Calu3 (cell line): ENCODE measurements at regions not wholly inside any gene's neighbourhood (a gene's known extent, or its start where the extent isn't known, plus 50 kb on each side); places are given as distances from the start of the nearest gene placed in this dataset.

Experiments
- BruUV-seq: library from RNA; stranded (reverse); fragments of 400-500 nt; replicated peaks from 2 replicates; lab custom pipeline; 2021; lab: Mats Ljungman, UMichigan
- CTCF ChIA-PET: fragments of 300-600 bp; sonication (Branson Sonifier 250); formaldehyde crosslinking; loops from one replicate; lab custom pipeline; 2022; ENCODE audit warnings: antibody characterized with exemption; lab: Charles Lee
- DNase-seq: peaks from one replicate; pipeline ENCODE4 v3.0.0; 2022
- H3K27ac Mint-ChIP-seq: one replicate; pipeline ENCODE4 v1.8.0; 2022; ENCODE audit warnings: mixed read lengths; ENCODE audit not compliant: unreplicated experiment
- H3K27me3 Mint-ChIP-seq: one replicate; pipeline ENCODE4 v1.8.0; 2022; ENCODE audit warnings: mixed read lengths; ENCODE audit not compliant: unreplicated experiment
- H3K36me3 Mint-ChIP-seq: one replicate; pipeline ENCODE4 v1.8.0; 2022; ENCODE audit warnings: mild to moderate bottlenecking, moderate library complexity, mixed read lengths; ENCODE audit not compliant: insufficient read depth, unreplicated experiment
- H3K4me1 Mint-ChIP-seq: one replicate; pipeline ENCODE4 v1.8.0; 2022; ENCODE audit warnings: mild to moderate bottlenecking, low read depth, mixed read lengths; ENCODE audit not compliant: unreplicated experiment
- H3K4me3 Mint-ChIP-seq: one replicate; pipeline ENCODE4 v1.8.0; 2022; ENCODE audit warnings: mild to moderate bottlenecking, low read depth, moderate library complexity, mixed read lengths; ENCODE audit not compliant: unreplicated experiment
- H3K9me3 Mint-ChIP-seq: one replicate; pipeline ENCODE4 v1.8.0; 2022; ENCODE audit warnings: low read depth, mixed read lengths; ENCODE audit not compliant: unreplicated experiment
- intact Hi-C: fragments of 100-400 bp; cut with micrococcal nuclease; formaldehyde crosslinking; loops from one replicate; pipeline ENCODE4 v1.10.0; 2022; ENCODE audit not compliant: unreplicated experiment
- TF ChIP-seq, protein P1 (sequence below): fragments of 200-600 bp; IDR thresholded peaks from one replicate; pipeline ENCODE4 v1.8.0; 2022; ENCODE audit warnings: antibody characterized with exemption; ENCODE audit not compliant: unreplicated experiment

DNA sequence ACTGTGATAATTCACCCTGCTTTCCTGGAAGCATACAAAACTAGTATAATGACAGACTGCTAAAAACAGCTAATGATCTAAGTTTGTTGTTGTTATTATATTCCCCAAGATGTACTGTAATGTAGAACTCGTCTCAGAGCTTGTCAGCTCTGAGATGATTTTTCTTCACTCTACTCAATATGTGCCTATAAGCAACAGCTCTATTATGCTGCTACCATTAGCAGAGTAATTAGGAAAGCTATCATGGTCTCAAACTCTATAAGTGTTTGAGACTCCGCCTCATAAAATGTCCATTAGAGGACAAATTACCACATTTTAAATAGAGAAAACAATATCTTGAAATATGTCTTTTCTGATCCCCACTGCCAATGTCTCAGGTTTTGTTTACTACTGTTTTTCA is 476.5 kb upstream of the PCDH15 start:
- intact Hi-C loops = no loop called here
- DNase-seq = no peak
- TF ChIP-seq, protein P1, sequence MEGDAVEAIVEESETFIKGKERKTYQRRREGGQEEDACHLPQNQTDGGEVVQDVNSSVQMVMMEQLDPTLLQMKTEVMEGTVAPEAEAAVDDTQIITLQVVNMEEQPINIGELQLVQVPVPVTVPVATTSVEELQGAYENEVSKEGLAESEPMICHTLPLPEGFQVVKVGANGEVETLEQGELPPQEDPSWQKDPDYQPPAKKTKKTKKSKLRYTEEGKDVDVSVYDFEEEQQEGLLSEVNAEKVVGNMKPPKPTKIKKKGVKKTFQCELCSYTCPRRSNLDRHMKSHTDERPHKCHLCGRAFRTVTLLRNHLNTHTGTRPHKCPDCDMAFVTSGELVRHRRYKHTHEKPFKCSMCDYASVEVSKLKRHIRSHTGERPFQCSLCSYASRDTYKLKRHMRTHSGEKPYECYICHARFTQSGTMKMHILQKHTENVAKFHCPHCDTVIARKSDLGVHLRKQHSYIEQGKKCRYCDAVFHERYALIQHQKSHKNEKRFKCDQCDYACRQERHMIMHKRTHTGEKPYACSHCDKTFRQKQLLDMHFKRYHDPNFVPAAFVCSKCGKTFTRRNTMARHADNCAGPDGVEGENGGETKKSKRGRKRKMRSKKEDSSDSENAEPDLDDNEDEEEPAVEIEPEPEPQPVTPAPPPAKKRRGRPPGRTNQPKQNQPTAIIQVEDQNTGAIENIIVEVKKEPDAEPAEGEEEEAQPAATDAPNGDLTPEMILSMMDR = no peak
- no peaks in the 10 kb centered on the region for H3K36me3 Mint-ChIP-seq
- peaks cover 6% of the 10 kb centered on the region for H3K9me3 Mint-ChIP-seq
- CTCF ChIA-PET = no interaction called here
- H3K4me3 Mint-ChIP-seq = no peak overlapping the region
- no peaks in the 10 kb centered on the region for H3K4me1 Mint-ChIP-seq
- H3K27me3 Mint-ChIP-seq = no peaks in the 10 kb centered on the region
- no peak overlapping the region for H3K27ac Mint-ChIP-seq
- no TSS peak for BruUV-seq

DNA sequence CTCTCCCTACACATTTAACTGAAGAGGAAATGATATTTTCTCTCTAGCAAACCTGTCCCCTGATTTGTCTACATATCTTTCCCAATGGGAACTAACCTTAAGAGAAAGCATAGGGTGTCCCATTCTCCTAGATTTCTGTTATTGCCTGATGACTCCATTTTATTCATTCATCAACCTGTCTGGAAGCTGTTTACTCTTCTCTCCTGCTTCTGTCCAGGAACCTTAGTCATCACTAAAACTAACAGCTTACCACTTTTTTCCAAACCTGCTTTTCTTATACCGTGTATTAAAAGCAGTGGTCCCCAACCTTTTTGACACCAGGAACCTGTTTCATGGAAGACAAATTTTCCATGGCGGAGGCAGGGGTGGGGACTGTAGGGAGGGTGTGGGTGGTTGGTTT is 473.3 kb upstream of the PCDH15 start:
- no peak overlapping the region for H3K4me3 Mint-ChIP-seq
- no peaks in the 10 kb centered on the region for H3K36me3 Mint-ChIP-seq
- no peak overlapping the region for H3K27ac Mint-ChIP-seq
- intact Hi-C loops = no loop called here
- H3K9me3 Mint-ChIP-seq = no peaks in the 10 kb centered on the region
- CTCF ChIA-PET = no interaction called here
- H3K4me1 Mint-ChIP-seq = no peaks in the 10 kb centered on the region
- TF ChIP-seq, protein P1 = no peak
- BruUV-seq = no TSS peak
- H3K27me3 Mint-ChIP-seq = no peaks in the 10 kb centered on the region
- DNase-seq = no peak

DNA sequence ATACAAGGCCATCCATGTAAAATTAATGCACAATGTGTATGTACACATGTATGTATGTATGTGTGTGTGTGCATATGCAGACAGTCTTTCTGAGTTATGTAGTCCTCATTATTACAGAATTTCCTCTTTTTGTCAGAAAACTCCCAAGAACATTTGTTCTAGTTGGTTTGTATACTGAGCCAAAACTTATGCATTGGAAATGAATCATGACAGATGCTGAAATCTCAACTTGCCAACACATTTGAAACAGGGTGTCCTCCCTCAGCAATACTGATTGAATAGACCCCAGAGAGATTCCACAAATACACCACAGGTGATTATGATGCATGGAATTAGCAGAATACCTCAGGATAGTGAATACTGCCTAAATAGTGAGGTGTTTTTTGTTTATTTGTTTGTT is 472.9 kb upstream of the PCDH15 start:
- CTCF ChIA-PET = no interaction called here

DNA sequence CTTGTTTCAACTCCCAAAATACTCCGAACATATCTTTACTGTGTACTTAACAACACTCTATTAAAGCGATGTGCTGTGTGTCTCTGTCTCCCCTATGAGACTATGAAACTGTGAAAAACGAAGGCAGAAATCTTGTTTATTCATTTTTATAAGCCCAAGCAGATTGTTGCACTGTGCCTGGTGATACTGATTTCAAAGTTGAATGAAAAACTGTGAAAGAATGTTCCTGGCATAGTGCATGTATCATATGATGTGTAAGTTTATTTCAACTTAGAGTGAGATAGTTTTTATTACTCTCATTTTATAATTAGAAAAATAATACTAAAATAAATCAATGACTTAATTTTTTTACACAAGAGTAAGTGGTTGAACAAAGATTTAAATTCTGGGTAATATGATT is 471.9 kb upstream of the PCDH15 start:
- CTCF ChIA-PET = no interaction called here
- no peaks in the 10 kb centered on the region for H3K36me3 Mint-ChIP-seq
- H3K27me3 Mint-ChIP-seq = no peaks in the 10 kb centered on the region

More for the DNA sequence above, 472.9 kb upstream of the PCDH15 start:
- Mint-ChIP-seq H3K4me1 (no peaks in the 10 kb centered on the region), H3K27me3 (no peaks in the 10 kb centered on the region), H3K27ac (no peak overlapping the region), H3K36me3 (no peaks in the 10 kb centered on the region), H3K9me3 (no peaks in the 10 kb centered on the region), H3K4me3 (no peak overlapping the region)
- no TSS peak for BruUV-seq
- intact Hi-C loops = no loop called here
- TF ChIP-seq, protein P1 = no peak
- no peak for DNase-seq

More for the DNA sequence above, 471.9 kb upstream of the PCDH15 start:
- Mint-ChIP-seq H3K4me3 (no peak overlapping the region), H3K4me1 (no peaks in the 10 kb centered on the region), H3K27ac (no peak overlapping the region), H3K9me3 (no peaks in the 10 kb centered on the region)
- intact Hi-C loops = no loop called here
- TF ChIP-seq, protein P1 = no peak
- DNase-seq = no peak
- BruUV-seq = no TSS peak
